Activated naive CD4-positive, alpha-beta T cell treated with anti-CD3 and anti-CD28 coated beads, Interleukin-2, amount 10 ng/mL, durations not matched to agents 7 days and 5 days (primary cell): ENCODE measurements at regions not wholly inside any gene's neighbourhood (a gene's known extent, or its start where the extent isn't known, plus 50 kb on each side); places are given as distances from the start of the nearest gene placed in this dataset.

ENCODE experiments used
- CTCF ChIA-PET: fragments of 350-600 bp; sonication (Branson Sonifier 250); formaldehyde crosslinking; loops from one replicate; lab custom pipeline; 2021; ENCODE audit warnings: antibody characterized with exemption; lab: Charles Lee
- DNase-seq: peaks from one replicate; pipeline ENCODE4 v3.0.0-alpha.2; 2020
- H3K27ac Mint-ChIP-seq: one replicate; pipeline ENCODE4 v1.8.0; 2021; ENCODE audit warnings: mild to moderate bottlenecking, moderate library complexity, mixed read lengths
- H3K27me3 Mint-ChIP-seq: one replicate; pipeline ENCODE4 v1.8.0; 2021; ENCODE audit warnings: mild to moderate bottlenecking, mixed read lengths
- H3K36me3 Mint-ChIP-seq: one replicate; pipeline ENCODE4 v1.8.0; 2021; ENCODE audit warnings: mixed read lengths
- H3K4me1 Mint-ChIP-seq: one replicate; pipeline ENCODE4 v1.8.0; 2021; ENCODE audit warnings: mixed read lengths
- H3K4me3 Mint-ChIP-seq: one replicate; pipeline ENCODE4 v1.8.0; 2021; ENCODE audit warnings: mild to moderate bottlenecking, moderate library complexity, mixed read lengths
- H3K9me3 Mint-ChIP-seq: one replicate; pipeline ENCODE4 v1.8.0; 2021; ENCODE audit warnings: mixed read lengths

- H3K4me1 Mint-ChIP-seq, result no peaks in the 10 kb centered on the region
- H3K27ac Mint-ChIP-seq, result no peak overlapping the region
- no peaks in the 10 kb centered on the region for H3K36me3 Mint-ChIP-seq
- H3K9me3 Mint-ChIP-seq, result no peaks in the 10 kb centered on the region
- no peak for DNase-seq
- H3K27me3 Mint-ChIP-seq, result no peaks in the 10 kb centered on the region
- CTCF ChIA-PET, result no interaction called here
- H3K4me3 Mint-ChIP-seq, result no peak overlapping the region
These were observed 296.6 kb downstream of the IRX2 start for GRCh38 chr5:2454876-2455275.

GRCh38 chr5:2453781-2454180 lies 297.7 kb downstream of the IRX2 start:
- no peaks in the 10 kb centered on the region for H3K9me3 Mint-ChIP-seq
- H3K27me3 Mint-ChIP-seq, result no peaks in the 10 kb centered on the region
- no peak overlapping the region for H3K4me3 Mint-ChIP-seq
- no peak for DNase-seq
- CTCF ChIA-PET, result no interaction called here
- H3K36me3 Mint-ChIP-seq, result no peaks in the 10 kb centered on the region
- H3K4me1 Mint-ChIP-seq, result no peaks in the 10 kb centered on the region
- no peak overlapping the region for H3K27ac Mint-ChIP-seq

- no peak overlapping the region for H3K4me3 Mint-ChIP-seq
- no peak overlapping the region for H3K27ac Mint-ChIP-seq
- DNase-seq, result no peak
- no peaks in the 10 kb centered on the region for H3K4me1 Mint-ChIP-seq
- CTCF ChIA-PET, result no interaction called here
- H3K27me3 Mint-ChIP-seq, result no peaks in the 10 kb centered on the region
- H3K36me3 Mint-ChIP-seq, result no peaks in the 10 kb centered on the region
- peaks cover 4% of the 10 kb centered on the region for H3K9me3 Mint-ChIP-seq
These were observed 300.4 kb downstream of the IRX2 start for GRCh38 chr5:2451100-2451499.

- Mint-ChIP-seq H3K4me3 (no peak overlapping the region), H3K9me3 (peaks cover 7% of the 10 kb centered on the region), H3K4me1 (no peaks in the 10 kb centered on the region), H3K27me3 (no peaks in the 10 kb centered on the region), H3K36me3 (no peaks in the 10 kb centered on the region), H3K27ac (no peak overlapping the region)
- CTCF ChIA-PET, result no interaction called here
- no peak for DNase-seq
These were observed 308.8 kb downstream of the IRX2 start for GRCh38 chr5:2442496-2443354.

- no peaks in the 10 kb centered on the region for H3K36me3 Mint-ChIP-seq
- H3K9me3 Mint-ChIP-seq, result peaks cover 3% of the 10 kb centered on the region
- no peak overlapping the region for H3K4me3 Mint-ChIP-seq
- no peaks in the 10 kb centered on the region for H3K4me1 Mint-ChIP-seq
- H3K27ac Mint-ChIP-seq, result no peak overlapping the region
- no peak for DNase-seq
- H3K27me3 Mint-ChIP-seq, result no peaks in the 10 kb centered on the region
- CTCF ChIA-PET, result no interaction called here
These were observed 309.8 kb downstream of the IRX2 start for GRCh38 chr5:2441495-2442180.

GRCh38 chr5:2439608-2440007 lies 311.9 kb downstream of the IRX2 start:
- no peak overlapping the region for H3K4me3 Mint-ChIP-seq
- DNase-seq, result no peak
- no peaks in the 10 kb centered on the region for H3K9me3 Mint-ChIP-seq
- H3K36me3 Mint-ChIP-seq, result no peaks in the 10 kb centered on the region
- no peak overlapping the region for H3K27ac Mint-ChIP-seq
- no peaks in the 10 kb centered on the region for H3K27me3 Mint-ChIP-seq
- H3K4me1 Mint-ChIP-seq, result no peaks in the 10 kb centered on the region
- CTCF ChIA-PET, result no interaction called here

GRCh38 chr5:2433086-2433485 lies 318.4 kb downstream of the IRX2 start:
- Mint-ChIP-seq H3K9me3 (peaks cover 12% of the 10 kb centered on the region), H3K4me3 (no peak overlapping the region), H3K36me3 (no peaks in the 10 kb centered on the region), H3K4me1 (no peaks in the 10 kb centered on the region), H3K27ac (no peak overlapping the region), H3K27me3 (no peaks in the 10 kb centered on the region)
- CTCF ChIA-PET, result no interaction called here
- no peak for DNase-seq

GRCh38 chr5:2432076-2432920 lies 319.2 kb downstream of the IRX2 start:
- no peaks in the 10 kb centered on the region for H3K36me3 Mint-ChIP-seq
- no peak overlapping the region for H3K4me3 Mint-ChIP-seq
- no peak for DNase-seq
- no peak overlapping the region for H3K27ac Mint-ChIP-seq
- H3K9me3 Mint-ChIP-seq, result peaks cover 12% of the 10 kb centered on the region
- H3K4me1 Mint-ChIP-seq, result no peaks in the 10 kb centered on the region
- H3K27me3 Mint-ChIP-seq, result no peaks in the 10 kb centered on the region
- CTCF ChIA-PET, result no interaction called here

- Mint-ChIP-seq H3K27me3 (no peaks in the 10 kb centered on the region), H3K4me1 (no peaks in the 10 kb centered on the region), H3K4me3 (no peak overlapping the region), H3K9me3 (peaks cover 12% of the 10 kb centered on the region), H3K36me3 (no peaks in the 10 kb centered on the region), H3K27ac (no peak overlapping the region)
- DNase-seq, result no peak
- CTCF ChIA-PET, result no interaction called here
These were observed 320.9 kb downstream of the IRX2 start for GRCh38 chr5:2430606-2431005.

GRCh38 chr5:2427983-2428382 lies 323.5 kb downstream of the IRX2 start:
- Mint-ChIP-seq H3K4me1 (no peaks in the 10 kb centered on the region), H3K4me3 (no peak overlapping the region), H3K27me3 (no peaks in the 10 kb centered on the region), H3K9me3 (peaks cover 10% of the 10 kb centered on the region), H3K27ac (no peak overlapping the region), H3K36me3 (no peaks in the 10 kb centered on the region)
- CTCF ChIA-PET, result no interaction called here
- DNase-seq, result no peak

- H3K4me1 Mint-ChIP-seq, result no peaks in the 10 kb centered on the region
These were observed 327.8 kb downstream of the IRX2 start for GRCh38 chr5:2423634-2424033.

GRCh38 chr5:2417301-2417700 lies 334.2 kb downstream of the IRX2 start:
- no peaks in the 10 kb centered on the region for H3K36me3 Mint-ChIP-seq

More at GRCh38 chr5:2423634-2424033, 327.8 kb downstream of the IRX2 start:
- Mint-ChIP-seq H3K4me3 (no peak overlapping the region), H3K36me3 (no peaks in the 10 kb centered on the region), H3K27me3 (no peaks in the 10 kb centered on the region), H3K9me3 (peaks cover 2% of the 10 kb centered on the region), H3K27ac (no peak overlapping the region)
- CTCF ChIA-PET, result no interaction called here
- no peak for DNase-seq

GRCh38 chr5:2415678-2416077 lies 335.8 kb downstream of the IRX2 start:
- H3K27me3 Mint-ChIP-seq, result no peaks in the 10 kb centered on the region
- peaks cover 5% of the 10 kb centered on the region for H3K9me3 Mint-ChIP-seq
- H3K36me3 Mint-ChIP-seq, result no peaks in the 10 kb centered on the region
- no peaks in the 10 kb centered on the region for H3K4me1 Mint-ChIP-seq
- no peak overlapping the region for H3K4me3 Mint-ChIP-seq
- no peak overlapping the region for H3K27ac Mint-ChIP-seq
- CTCF ChIA-PET, result no interaction called here
- no peak for DNase-seq

More at GRCh38 chr5:2417301-2417700, 334.2 kb downstream of the IRX2 start:
- Mint-ChIP-seq H3K27me3 (no peaks in the 10 kb centered on the region), H3K27ac (no peak overlapping the region), H3K4me3 (no peak overlapping the region), H3K4me1 (no peaks in the 10 kb centered on the region), H3K9me3 (peaks cover 5% of the 10 kb centered on the region)
- CTCF ChIA-PET, result no interaction called here
- DNase-seq, result no peak

- no peak for DNase-seq
- Mint-ChIP-seq H3K36me3 (no peaks in the 10 kb centered on the region), H3K27me3 (no peaks in the 10 kb centered on the region), H3K4me3 (no peak overlapping the region), H3K4me1 (no peaks in the 10 kb centered on the region), H3K27ac (no peak overlapping the region), H3K9me3 (peaks cover 2% of the 10 kb centered on the region)
- CTCF ChIA-PET, result no interaction called here
These were observed 341.0 kb downstream of the IRX2 start for GRCh38 chr5:2410451-2410850.
